NCI-H2107 treated with DMSO at 0.1 percent for 48 hours (cell line): ENCODE measurements at regions not wholly inside any gene's neighbourhood (a gene's known extent, or its start where the extent isn't known, plus 50 kb on each side); places are given as distances from the start of the nearest gene placed in this dataset.
"Not testable (repeated sequence)": the region's sequence is repeated elsewhere in the genome, so short reads cannot be mapped to it uniquely, and the experiment has no call there.

Experiments
- DNase-seq: peaks from one replicate; lab custom pipeline; 2025; ENCODE audit not compliant: unreplicated experiment; lab: John Stamatoyannopoulos, UW

- no peak for DNase-seq
Measured at GRCh38 chr10:84845628-84846261, 517.4 kb downstream of the CCSER2 start.

GRCh38 chr10:84846658-84847316 lies 518.4 kb downstream of the CCSER2 start:
- no peak for DNase-seq

GRCh38 chr10:84848967-84849366 lies 520.6 kb downstream of the CCSER2 start:
- DNase-seq: no peak

GRCh38 chr10:84850826-84851225 lies 522.4 kb downstream of the CCSER2 start:
- no peak for DNase-seq

GRCh38 chr10:84854439-84854838 lies 526.0 kb downstream of the CCSER2 start:
- no peak for DNase-seq

- DNase-seq: no peak
Measured at GRCh38 chr10:84860855-84861254, 532.5 kb downstream of the CCSER2 start.

GRCh38 chr10:84862551-84862950 lies 534.2 kb downstream of the CCSER2 start:
- no peak for DNase-seq

GRCh38 chr10:84863675-84864074 lies 535.3 kb downstream of the CCSER2 start:
- no peak for DNase-seq

- DNase-seq: no peak
Measured at GRCh38 chr10:84876116-84876999, 548.0 kb downstream of the CCSER2 start.

GRCh38 chr10:84879991-84880390 lies 551.6 kb downstream of the CCSER2 start:
- DNase-seq: no peak

- DNase-seq: not testable (repeated sequence)
Measured at GRCh38 chr10:84881696-84882095, 553.3 kb downstream of the CCSER2 start.

GRCh38 chr10:84890706-84891105 lies 562.3 kb downstream of the CCSER2 start:
- DNase-seq: no peak

GRCh38 chr10:84891631-84892030 lies 563.2 kb downstream of the CCSER2 start:
- no peak for DNase-seq

- DNase-seq: no peak
Measured at GRCh38 chr10:84895541-84895940, 567.2 kb downstream of the CCSER2 start.

GRCh38 chr10:84896909-84897308 lies 568.5 kb downstream of the CCSER2 start:
- no peak for DNase-seq

- no peak for DNase-seq
Measured at GRCh38 chr10:84899268-84899667, 570.9 kb downstream of the CCSER2 start.

GRCh38 chr10:84900141-84900540 lies 571.8 kb downstream of the CCSER2 start:
- no peak for DNase-seq

GRCh38 chr10:84901885-84902284 lies 573.5 kb downstream of the CCSER2 start:
- no peak for DNase-seq

- DNase-seq: no peak
Measured at GRCh38 chr10:84902553-84902952, 574.2 kb downstream of the CCSER2 start.

- no peak for DNase-seq
Measured at GRCh38 chr10:84903320-84903719, 574.9 kb downstream of the CCSER2 start.

GRCh38 chr10:84907461-84908009 lies 579.1 kb downstream of the CCSER2 start:
- no peak for DNase-seq

GRCh38 chr10:84908491-84908890 lies 580.1 kb downstream of the CCSER2 start:
- no peak for DNase-seq
